GM21786 (cell line): ENCODE measurements at regions not wholly inside any gene's neighbourhood (a gene's known extent, or its start where the extent isn't known, plus 50 kb on each side); places are given as distances from the start of the nearest gene placed in this dataset.
A peak's percentile ranks its signal among the peaks of the same experiment; 100 is the strongest.

Experiments used
- ATAC-seq: cut with Tn5 transposase; IDR thresholded peaks from one replicate; pipeline ENCODE4 v1.9.1; 2021; ENCODE audit not compliant: unreplicated experiment

GRCh38 chr1:116819081-116819480 is 64.9 kb downstream of the CD2 start:
- no peak for ATAC-seq

GRCh38 chr1:116820369-116820768 is 66.1 kb downstream of the CD2 start:
- ATAC-seq, result no peak

- ATAC-seq, result no peak
Measured at GRCh38 chr1:116821763-116822162, 67.5 kb downstream of the CD2 start.

- ATAC-seq, result no peak
Measured at GRCh38 chr1:116824631-116825206, 70.5 kb downstream of the CD2 start.

GRCh38 chr1:116825207-116825719 is 71.0 kb downstream of the CD2 start:
- ATAC-seq, result no peak

- no peak for ATAC-seq
Measured at GRCh38 chr1:116825720-116826438, 71.6 kb downstream of the CD2 start.

GRCh38 chr1:116826818-116827606 is 72.8 kb downstream of the CD2 start:
- ATAC-seq, result peak; percentile 91

- ATAC-seq, result no peak
Measured at GRCh38 chr1:116827607-116828105, 73.4 kb downstream of the CD2 start.

- ATAC-seq, result no peak
Measured at GRCh38 chr1:116832308-116832931, 77.3 kb upstream of the PTGFRN start.

- ATAC-seq, result no peak
Measured at GRCh38 chr1:116832932-116833578, 76.7 kb upstream of the PTGFRN start.

GRCh38 chr1:116833718-116834117 is 76.0 kb upstream of the PTGFRN start:
- no peak for ATAC-seq

- ATAC-seq, result no peak
Measured at GRCh38 chr1:116834595-116834994, 75.1 kb upstream of the PTGFRN start.

GRCh38 chr1:116835161-116835560 is 74.6 kb upstream of the PTGFRN start:
- ATAC-seq, result no peak

- no peak for ATAC-seq
Measured at GRCh38 chr1:116836099-116836498, 73.6 kb upstream of the PTGFRN start.

GRCh38 chr1:116841569-116842344 is 68.0 kb upstream of the PTGFRN start:
- ATAC-seq, result no peak

- ATAC-seq, result no peak
Measured at GRCh38 chr1:116842654-116843053, 67.1 kb upstream of the PTGFRN start.

GRCh38 chr1:116844775-116845174 is 64.9 kb upstream of the PTGFRN start:
- no peak for ATAC-seq

GRCh38 chr1:116847190-116847589 is 62.5 kb upstream of the PTGFRN start:
- ATAC-seq, result no peak

GRCh38 chr1:116847688-116848531 is 61.8 kb upstream of the PTGFRN start:
- no peak for ATAC-seq
